Panc1 (cell line): ENCODE measurements at regions not wholly inside any gene's neighbourhood (a gene's known extent, or its start where the extent isn't known, plus 50 kb on each side); places are given as distances from the start of the nearest gene placed in this dataset.

Experiments
- CTCF ChIP-seq: fragments of 450-650 bp; IDR thresholded peaks from 2 replicates; pipeline ENCODE4 v1.5.1; 2017; ENCODE audit warnings: mild to moderate bottlenecking
- POLR2AphosphoS5 ChIP-seq: IDR thresholded peaks from 2 replicates; pipeline ENCODE4 v1.6.1; 2012; ENCODE audit warnings: mild to moderate bottlenecking, low read depth, low read length, moderate library complexity
- REST ChIP-seq, 2 experiments: IDR thresholded peaks; 2 replicates each; pipeline ENCODE4 v1.6.1; 2011 to 2012; ENCODE audit warnings: low read depth in 2 of 2, control low read depth in 1 of 2, low read length in 1 of 2, mild to moderate bottlenecking in 1 of 2, moderate library complexity in 1 of 2; ENCODE audit not compliant: insufficient read depth in 1 of 2
- SIN3A ChIP-seq: IDR thresholded peaks from 2 replicates; pipeline ENCODE4 v1.6.1; 2012; ENCODE audit warnings: low read depth, mild to moderate bottlenecking, low read length, moderate library complexity, borderline replicate concordance; ENCODE audit not compliant: insufficient read depth
- TCF7L2 ChIP-seq: IDR thresholded peaks from 2 replicates; pipeline ENCODE4 v1.6.1; 2011; ENCODE audit warnings: mild to moderate bottlenecking, low read depth, low read length, inconsistent platforms

- TF ChIP-seq POLR2AphosphoS5 (no peak), CTCF (no peak), REST (IDR thresholded peaks at IDR 0.05; ENCODE audit: insufficient read depth in 1 of 2, low read depth in 2 of 2, low read length in 1 of 2) (no peak), TCF7L2 (no peak), SIN3A (no peak)
Measured at GRCh38 chr3:168241156-168241555, 145.4 kb upstream of the GOLIM4 start.
